Suprapubic skin (tissue), 4 donors: ENCODE measurements at regions not wholly inside any gene's neighbourhood (a gene's known extent, or its start where the extent isn't known, plus 50 kb on each side); places are given as distances from the start of the nearest gene placed in this dataset.

ENCODE experiments used
- DNase-seq, 2 donors: peaks; one replicate each; pipeline ENCODE4 v3.0.0-alpha.2; 2019; ENCODE audit warnings: low spot score in 2 of 2
- H3K27ac ChIP-seq: fragments of 200-600 bp; sonication (generic); one replicate; pipeline ENCODE4 v1.5.1; 2019
- H3K27me3 ChIP-seq: fragments of 200-600 bp; sonication (generic); one replicate; pipeline ENCODE4 v1.5.1; 2019
- H3K36me3 ChIP-seq: fragments of 200-600 bp; sonication (generic); one replicate; pipeline ENCODE4 v1.5.1; 2019
- H3K4me1 ChIP-seq: fragments of 200-600 bp; sonication (generic); one replicate; pipeline ENCODE4 v1.5.1; 2019
- H3K4me3 ChIP-seq: fragments of 200-600 bp; sonication (generic); one replicate; pipeline ENCODE4 v1.5.1; 2019; ENCODE audit warnings: mild to moderate bottlenecking
- H3K9me3 ChIP-seq: fragments of 200-600 bp; sonication (generic); one replicate; pipeline ENCODE4 v1.5.1; 2019
- CTCF ChIP-seq, 2 donors: fragments of 200-600 bp in 1 of 2; fragments of 450-650 bp in 1 of 2; sonication (generic) in 1 of 2; IDR thresholded peaks; one replicate each; pipeline ENCODE4 v1.5.1; 2016 to 2019; ENCODE audit warnings: antibody characterized with exemption in 2 of 2, mild to moderate bottlenecking in 1 of 2, moderate library complexity in 1 of 2
- EP300 ChIP-seq: sonication (generic); formaldehyde crosslinking; IDR thresholded peaks from one replicate; pipeline ENCODE4 v1.6.1; 2017; ENCODE audit warnings: antibody characterized with exemption
- POLR2A ChIP-seq, 2 donors: fragments of 450-650 bp; IDR thresholded peaks; one replicate each; pipeline ENCODE4 v1.6.1; 2017; ENCODE audit warnings: antibody characterized with exemption in 2 of 2, mild to moderate bottlenecking in 2 of 2, moderate library complexity in 2 of 2
- POLR2AphosphoS5 ChIP-seq, 3 donors: sonication (generic); formaldehyde crosslinking; IDR thresholded peaks; one replicate each; pipeline ENCODE4 v1.6.1; 2017; ENCODE audit warnings: antibody characterized with exemption in 3 of 3
- WGBS: methylation state at CpG from one replicate; pipeline ENCODE4 v1.1.5; 2018; 5-methylcytosine and 5-hydroxymethylcytosine counted together

DNA sequence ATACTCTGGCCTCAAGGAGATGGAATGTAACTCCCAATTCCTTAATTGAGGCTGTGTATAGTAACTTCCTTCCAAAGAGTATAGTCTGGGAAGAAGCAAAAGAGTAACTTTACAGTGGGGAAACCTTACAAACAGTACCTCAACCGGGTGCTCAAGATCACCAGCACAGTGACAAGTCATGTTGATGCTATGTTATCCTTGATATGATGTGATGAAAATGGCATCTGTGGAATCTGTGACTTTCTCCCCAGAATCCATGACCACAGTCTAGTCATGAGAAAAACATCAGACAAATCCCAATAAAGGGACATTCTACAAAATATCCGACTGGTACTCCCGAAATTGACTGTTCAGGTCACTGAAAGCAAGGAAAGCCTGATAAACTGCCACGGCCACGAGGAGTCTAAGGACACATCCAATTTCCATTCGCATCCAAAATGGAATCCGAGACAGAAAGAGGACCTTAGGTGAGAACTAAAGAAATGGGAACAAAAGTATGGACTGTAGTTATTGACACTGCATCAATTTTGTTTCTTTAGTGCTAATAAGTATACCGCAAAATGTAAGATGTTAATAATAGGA lies 97.3 kb upstream of the FRMD6 start:
- no peak for DNase-seq
- Histone ChIP-seq H3K4me1 (peaks cover 12% of the 10 kb centered on the region), H3K27me3 (no peaks in the 10 kb centered on the region), H3K27ac (no peak overlapping the region), H3K9me3 (no peaks in the 10 kb centered on the region), H3K36me3 (no peaks in the 10 kb centered on the region), H3K4me3 (no peak overlapping the region)
- WGBS: 90% methylated on average over 8 of the region's 8 CpGs
- TF ChIP-seq CTCF (IDR thresholded peaks at IDR 0.05): no peak
- no peak for TF ChIP-seq POLR2AphosphoS5 (IDR thresholded peaks at IDR 0.05)
- no peak for TF ChIP-seq POLR2A (IDR thresholded peaks at IDR 0.05)

DNA sequence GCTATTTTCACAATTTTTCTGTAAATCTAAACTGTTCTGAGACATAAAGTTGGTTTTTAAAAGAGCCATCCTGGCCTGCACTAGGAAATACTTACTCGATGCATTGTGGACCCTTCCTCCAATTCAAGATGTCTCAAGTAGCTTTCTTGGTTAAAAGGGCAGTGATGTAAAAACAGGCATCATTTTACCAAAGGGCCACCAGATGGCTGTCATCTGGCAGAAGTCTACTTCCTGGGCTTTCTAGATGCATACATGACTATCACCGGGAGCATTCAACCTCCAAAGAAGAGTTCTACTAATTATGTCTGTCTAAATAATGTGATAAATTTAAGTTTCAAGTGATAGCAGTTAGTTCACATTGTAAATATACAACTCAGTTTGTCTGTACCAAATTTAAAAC lies 96.8 kb upstream of the FRMD6 start:
- no peaks in the 10 kb centered on the region for H3K36me3 ChIP-seq
- DNase-seq: no peak
- whole genome bisulfite sequencing: 94% methylated on average over 2 of the region's 2 CpGs
- no peak overlapping the region for H3K4me3 ChIP-seq
- no peak overlapping the region for H3K27ac ChIP-seq
- no peaks in the 10 kb centered on the region for H3K27me3 ChIP-seq
- TF ChIP-seq POLR2A (IDR thresholded peaks at IDR 0.05): no peak
- no peak for TF ChIP-seq EP300
- TF ChIP-seq CTCF (IDR thresholded peaks at IDR 0.05): no peak
- no peak for TF ChIP-seq POLR2AphosphoS5 (IDR thresholded peaks at IDR 0.05)
- H3K9me3 ChIP-seq: no peaks in the 10 kb centered on the region
- peaks cover 12% of the 10 kb centered on the region for H3K4me1 ChIP-seq

DNA sequence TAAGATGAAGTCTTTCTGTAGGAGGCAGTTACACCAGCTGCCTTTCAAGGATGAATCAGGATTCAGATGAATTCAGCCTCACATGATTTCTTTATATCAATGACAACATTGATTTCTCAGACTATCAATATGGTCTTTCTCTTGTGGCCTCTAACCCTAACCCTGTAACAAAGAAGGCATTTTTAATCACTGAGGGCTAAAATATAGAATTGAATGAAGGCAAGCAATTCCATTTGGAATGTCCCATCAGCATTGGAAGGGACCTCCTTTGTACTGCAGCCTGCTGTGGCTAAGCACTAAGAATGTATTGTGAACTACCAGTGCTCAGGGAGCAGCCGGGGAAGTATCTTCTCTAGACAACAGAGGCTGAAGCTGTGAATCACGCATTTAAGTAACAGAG lies 90.6 kb upstream of the FRMD6 start:
- Histone ChIP-seq H3K27ac (no peak overlapping the region), H3K4me1 (peaks cover 14% of the 10 kb centered on the region)

DNA sequence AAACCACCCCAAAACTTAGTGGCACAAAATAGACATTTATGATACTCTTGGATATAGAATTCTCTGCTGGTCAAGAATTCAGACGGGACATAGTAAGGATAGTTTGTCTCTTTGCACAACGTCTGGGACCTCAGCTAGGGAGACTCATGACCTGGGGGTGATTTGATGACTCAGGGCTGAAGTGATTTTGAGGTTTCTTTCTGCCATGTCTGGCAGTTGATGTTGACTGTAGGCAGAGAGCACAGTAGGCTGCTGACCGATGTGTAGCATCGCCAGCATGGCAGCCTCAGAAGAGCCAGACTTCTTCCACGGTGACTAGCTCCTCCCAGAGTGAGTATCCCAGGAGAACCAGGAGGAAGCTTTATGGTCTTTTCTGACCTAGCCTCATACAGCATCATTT lies 88.9 kb upstream of the FRMD6 start:
- Histone ChIP-seq H3K4me3 (no peak overlapping the region), H3K36me3 (no peaks in the 10 kb centered on the region), H3K27me3 (no peaks in the 10 kb centered on the region), H3K4me1 (peaks cover 14% of the 10 kb centered on the region), H3K27ac (no peak overlapping the region), H3K9me3 (no peaks in the 10 kb centered on the region)
- TF ChIP-seq POLR2AphosphoS5 (IDR thresholded peaks at IDR 0.05): no peak
- no peak for TF ChIP-seq EP300
- TF ChIP-seq POLR2A (IDR thresholded peaks at IDR 0.05): no peak
- no peak for TF ChIP-seq CTCF (IDR thresholded peaks at IDR 0.05)
- 88% methylated on average over 5 of the region's 5 CpGs for WGBS
- DNase-seq: no peak

More for the DNA sequence above, 90.6 kb upstream of the FRMD6 start:
- no peak for DNase-seq
- H3K27me3 ChIP-seq: no peaks in the 10 kb centered on the region
- 96% methylated on average over 2 of the region's 2 CpGs for WGBS
- H3K36me3 ChIP-seq: no peaks in the 10 kb centered on the region
- H3K9me3 ChIP-seq: no peaks in the 10 kb centered on the region
- TF ChIP-seq POLR2AphosphoS5 (IDR thresholded peaks at IDR 0.05): no peak
- no peak for TF ChIP-seq POLR2A (IDR thresholded peaks at IDR 0.05)
- TF ChIP-seq EP300: no peak
- no peak for TF ChIP-seq CTCF (IDR thresholded peaks at IDR 0.05)
- no peak overlapping the region for H3K4me3 ChIP-seq

GRCh38 chr14:51563560-51563959 lies 88.2 kb upstream of the FRMD6 start:
- no peaks in the 10 kb centered on the region for H3K27me3 ChIP-seq
- WGBS: 89% methylated on average over 3 of the region's 3 CpGs
- H3K36me3 ChIP-seq: no peaks in the 10 kb centered on the region
- no peaks in the 10 kb centered on the region for H3K9me3 ChIP-seq
- no peak overlapping the region for H3K4me3 ChIP-seq
- peaks cover 14% of the 10 kb centered on the region for H3K4me1 ChIP-seq
- H3K27ac ChIP-seq: no peak overlapping the region
- TF ChIP-seq EP300 (no peak), POLR2A (IDR thresholded peaks at IDR 0.05) (no peak), POLR2AphosphoS5 (IDR thresholded peaks at IDR 0.05) (no peak), CTCF (IDR thresholded peaks at IDR 0.05) (no peak)
- DNase-seq: no peak
